Posterior cingulate gyrus (tissue), 11 donors: ENCODE measurements at regions not wholly inside any gene's neighbourhood (a gene's known extent, or its start where the extent isn't known, plus 50 kb on each side); places are given as distances from the start of the nearest gene placed in this dataset.
"Not testable (repeated sequence)": the region's sequence is repeated elsewhere in the genome, so short reads cannot be mapped to it uniquely, and the experiment has no call there.

Experiments
- DNase-seq, 10 donors: peaks; one replicate each; pipeline versions ENCODE4 v3.0.0 to v3.0.0-alpha.2; 2020 to 2021; ENCODE audit warnings: mixed read lengths in 3 of 10
- intact Hi-C: fragments of 100-400 bp; cut with DNase I; formaldehyde crosslinking; loops from one replicate; pipeline ENCODE4 v1.15.1; 2023

- intact Hi-C loops: no loop called here
- no peak for DNase-seq
Measured at GRCh38 chr16:54879681-54880080, 51.0 kb upstream of the IRX5 start.

GRCh38 chr16:54878301-54878700 lies 52.4 kb upstream of the IRX5 start:
- intact Hi-C loops: no loop called here
- no peak for DNase-seq

- intact Hi-C loops: no loop called here
- no peak for DNase-seq
Measured at GRCh38 chr16:54875443-54875842, 55.2 kb upstream of the IRX5 start.

- intact Hi-C loops, DNase-seq: not testable (repeated sequence)
Measured at GRCh38 chr16:54873716-54874373, 56.8 kb upstream of the IRX5 start.

- intact Hi-C loops: no loop called here
- no peak for DNase-seq
Measured at GRCh38 chr16:54873071-54873470, 57.6 kb upstream of the IRX5 start.

- intact Hi-C loops: no loop called here
- no peak for DNase-seq
Measured at GRCh38 chr16:54870151-54870550, 60.5 kb upstream of the IRX5 start.

- intact Hi-C loops: no loop called here
- no peak for DNase-seq
Measured at GRCh38 chr16:54867302-54867832, 63.3 kb upstream of the IRX5 start.

- intact Hi-C loops: no loop called here
- DNase-seq: no peak
Measured at GRCh38 chr16:54862529-54862928, 68.1 kb upstream of the IRX5 start.

GRCh38 chr16:54856871-54857270 lies 73.8 kb upstream of the IRX5 start:
- no peak for DNase-seq
- intact Hi-C loops: no loop called here

- intact Hi-C loops: no loop called here
- DNase-seq: no peak
Measured at GRCh38 chr16:54847609-54848008, 83.1 kb upstream of the IRX5 start.

GRCh38 chr16:54847207-54847606 lies 83.5 kb upstream of the IRX5 start:
- no peak for DNase-seq
- intact Hi-C loops: no loop called here

GRCh38 chr16:54846766-54847165 lies 83.9 kb upstream of the IRX5 start:
- intact Hi-C loops: no loop called here

GRCh38 chr16:54843424-54843750 lies 87.3 kb upstream of the IRX5 start:
- intact Hi-C loops: no loop called here
- no peak for DNase-seq

More at GRCh38 chr16:54846766-54847165, 83.9 kb upstream of the IRX5 start:
- DNase-seq: no peak

- intact Hi-C loops: no loop called here
- DNase-seq: no peak
Measured at GRCh38 chr16:54842743-54843423, 87.8 kb upstream of the IRX5 start.

- DNase-seq: no peak
- intact Hi-C loops: no loop called here
Measured at GRCh38 chr16:54829691-54830090, 101.0 kb upstream of the IRX5 start.

GRCh38 chr16:54822892-54823291 lies 107.8 kb upstream of the IRX5 start:
- no peak for DNase-seq
- intact Hi-C loops: no loop called here

GRCh38 chr16:54822492-54822891 lies 108.2 kb upstream of the IRX5 start:
- intact Hi-C loops: no loop called here
- no peak for DNase-seq

GRCh38 chr16:54821731-54822130 lies 108.9 kb upstream of the IRX5 start:
- intact Hi-C loops: no loop called here
- DNase-seq: no peak

- intact Hi-C loops: no loop called here
- DNase-seq: no peak
Measured at GRCh38 chr16:54817940-54818574, 112.6 kb upstream of the IRX5 start.

- peak in 1 of 10 donors; percentile 79 for DNase-seq
- intact Hi-C loops: no loop called here
Measured at GRCh38 chr16:54817432-54817831, 113.2 kb upstream of the IRX5 start.

- intact Hi-C loops: no loop called here
- DNase-seq: no peak
Measured at GRCh38 chr16:54816471-54816870, 114.2 kb upstream of the IRX5 start.

- intact Hi-C loops: no loop called here
- DNase-seq: no peak
Measured at GRCh38 chr16:54815177-54815576, 115.5 kb upstream of the IRX5 start.
